DOHH2 (cell line): ENCODE measurements at regions not wholly inside any gene's neighbourhood (a gene's known extent, or its start where the extent isn't known, plus 50 kb on each side); places are given as distances from the start of the nearest gene placed in this dataset.

Experiments
- H3F3A ChIP-seq: fragments of 200-600 bp; sonication (generic), shearing (Covaris generic); 2 replicates; pipeline ENCODE4 v1.6.0; 2016; ENCODE audit warnings: antibody characterized with exemption, mild to moderate bottlenecking; ENCODE audit not compliant: control insufficient read depth, insufficient read depth
- H3K27ac ChIP-seq: fragments of 200-600 bp; sonication (generic); 2 replicates; pipeline ENCODE4 v1.5.1; 2014; ENCODE audit warnings: low read depth, mild to moderate bottlenecking, low read length, moderate library complexity
- H3K27me3 ChIP-seq: fragments of 200-600 bp; sonication (generic); 2 replicates; pipeline ENCODE4 v1.6.1; 2014; ENCODE audit warnings: mild to moderate bottlenecking, low read length, mixed read lengths; ENCODE audit not compliant: control insufficient read depth
- H3K36me3 ChIP-seq: fragments of 200-600 bp; sonication (generic); 2 replicates; pipeline ENCODE4 v1.6.1; 2014; ENCODE audit warnings: mild to moderate bottlenecking, low read length, moderate library complexity, mixed read lengths; ENCODE audit not compliant: control insufficient read depth
- H3K4me1 ChIP-seq: fragments of 200-600 bp; sonication (generic); 2 replicates; pipeline ENCODE4 v1.6.1; 2014; ENCODE audit warnings: mild to moderate bottlenecking, low read length, mixed read lengths; ENCODE audit not compliant: control insufficient read depth
- H3K4me2 ChIP-seq: fragments of 200-600 bp; sonication (generic); 2 replicates; pipeline ENCODE4 v1.6.0; 2014; ENCODE audit warnings: mild to moderate bottlenecking, low read length, moderate library complexity
- H3K4me3 ChIP-seq: fragments of 200-600 bp; sonication (generic); 2 replicates; pipeline ENCODE4 v1.5.1; 2014; ENCODE audit warnings: mild to moderate bottlenecking, low read length, mixed read lengths
- H3K79me2 ChIP-seq: fragments of 200-600 bp; sonication (generic); 2 replicates; pipeline ENCODE4 v1.6.1; 2014; ENCODE audit warnings: mild to moderate bottlenecking, low read length, mixed read lengths; ENCODE audit not compliant: control insufficient read depth
- H3K9me2 ChIP-seq: fragments of 200-600 bp; sonication (generic); replicated peaks from 2 replicates; pipeline ENCODE4 v1.6.1; 2014; ENCODE audit warnings: mild to moderate bottlenecking, low read length, mixed read lengths; ENCODE audit not compliant: control insufficient read depth
- H3K9me3 ChIP-seq: fragments of 200-600 bp; sonication (generic); 2 replicates; pipeline ENCODE4 v1.6.1; 2014; ENCODE audit warnings: antibody characterized with exemption, low read length, mixed read lengths; ENCODE audit not compliant: control insufficient read depth, insufficient read depth
- H4K20me1 ChIP-seq: fragments of 200-600 bp; sonication (generic); 2 replicates; pipeline ENCODE4 v1.6.0; 2014; ENCODE audit warnings: low read depth, mild to moderate bottlenecking, antibody characterized with exemption, low read length, moderate library complexity; ENCODE audit not compliant: control insufficient read depth, insufficient read depth
- CTCF ChIP-seq: fragments of 200-600 bp; sonication (generic); IDR thresholded peaks from one replicate; pipeline ENCODE4 v1.5.1; 2014; ENCODE audit warnings: antibody characterized with exemption, mild to moderate bottlenecking, low read depth, low read length; ENCODE audit not compliant: poor library complexity, severe bottlenecking
- EZH2phosphoT487 ChIP-seq: fragments of 200-600 bp; sonication (generic); IDR thresholded peaks from 2 replicates; pipeline ENCODE4 v1.6.1; 2017; ENCODE audit warnings: borderline replicate concordance, mild to moderate bottlenecking, antibody characterized with exemption, low read length, moderate library complexity, mixed read lengths

- Histone ChIP-seq H3K79me2 (no peaks in the 10 kb centered on the region), H3K27me3 (no peaks in the 10 kb centered on the region), H3K36me3 (no peaks in the 10 kb centered on the region), H3K9me2 (no peaks in the 10 kb centered on the region), H4K20me1 (no peaks in the 10 kb centered on the region), H3K4me1 (no peaks in the 10 kb centered on the region), H3K4me3 (no peak overlapping the region), H3K4me2 (no peak overlapping the region), H3F3A (no peaks in the 10 kb centered on the region), H3K27ac (no peak overlapping the region), H3K9me3 (no peaks in the 10 kb centered on the region)
- no peak for TF ChIP-seq EZH2phosphoT487
- no peak for TF ChIP-seq CTCF
These were observed 232.9 kb downstream of the LNPK start for GRCh38 chr2:175769200-175769599.

GRCh38 chr2:175766880-175767279 is 235.2 kb downstream of the LNPK start:
- Histone ChIP-seq H3K9me3 (no peaks in the 10 kb centered on the region), H3K27ac (no peak overlapping the region)
- TF ChIP-seq CTCF (no peak), EZH2phosphoT487 (no peak)

GRCh38 chr2:175755656-175756386 is 246.2 kb downstream of the LNPK start:
- H3K9me2 ChIP-seq = no peaks in the 10 kb centered on the region
- TF ChIP-seq CTCF (no peak), EZH2phosphoT487 (no peak)
- H3K4me2 ChIP-seq = no peak overlapping the region
- H3K27me3 ChIP-seq = no peaks in the 10 kb centered on the region
- H3K9me3 ChIP-seq = no peaks in the 10 kb centered on the region
- no peaks in the 10 kb centered on the region for H4K20me1 ChIP-seq
- H3K27ac ChIP-seq = no peak overlapping the region
- H3K4me1 ChIP-seq = no peaks in the 10 kb centered on the region
- H3K4me3 ChIP-seq = no peak overlapping the region
- H3K36me3 ChIP-seq = no peaks in the 10 kb centered on the region
- H3K79me2 ChIP-seq = no peaks in the 10 kb centered on the region
- H3F3A ChIP-seq = no peaks in the 10 kb centered on the region

More at GRCh38 chr2:175766880-175767279, 235.2 kb downstream of the LNPK start:
- Histone ChIP-seq H3K36me3 (no peaks in the 10 kb centered on the region), H3K27me3 (no peaks in the 10 kb centered on the region), H3K9me2 (no peaks in the 10 kb centered on the region), H3K4me1 (no peaks in the 10 kb centered on the region), H3K79me2 (no peaks in the 10 kb centered on the region), H4K20me1 (no peaks in the 10 kb centered on the region), H3F3A (no peaks in the 10 kb centered on the region), H3K4me3 (no peak overlapping the region), H3K4me2 (no peak overlapping the region)

- Histone ChIP-seq H3K9me2 (no peaks in the 10 kb centered on the region), H3K4me1 (no peaks in the 10 kb centered on the region), H3K4me3 (no peak overlapping the region), H3K9me3 (no peaks in the 10 kb centered on the region), H3K79me2 (no peaks in the 10 kb centered on the region), H3K4me2 (no peak overlapping the region), H3K27me3 (no peaks in the 10 kb centered on the region), H3K27ac (no peak overlapping the region), H3F3A (no peaks in the 10 kb centered on the region), H4K20me1 (no peaks in the 10 kb centered on the region), H3K36me3 (no peaks in the 10 kb centered on the region)
- TF ChIP-seq EZH2phosphoT487 = no peak
- no peak for TF ChIP-seq CTCF
These were observed 246.9 kb downstream of the LNPK start for GRCh38 chr2:175755169-175755568.
